Stomach (tissue), 4 donors: ENCODE measurements at regions not wholly inside any gene's neighbourhood (a gene's known extent, or its start where the extent isn't known, plus 50 kb on each side); places are given as distances from the start of the nearest gene placed in this dataset.

Experiments used
- POLR2A ChIP-seq, 4 donors: fragments of 450-650 bp; IDR thresholded peaks; one replicate each; pipeline ENCODE4 v1.6.1; 2016; ENCODE audit warnings: antibody characterized with exemption in 4 of 4, control low read depth in 2 of 4, mild to moderate bottlenecking in 1 of 4, moderate library complexity in 1 of 4
- POLR2AphosphoS5 ChIP-seq, 3 donors: sonication (generic); formaldehyde crosslinking; IDR thresholded peaks; one replicate each; pipeline ENCODE4 v1.6.1; 2016; ENCODE audit warnings: antibody characterized with exemption in 3 of 3
- TF ChIP-seq, protein P1 (sequence below), 7 experiments: fragments of 450-650 bp in 4 of 7; fragments of 200-600 bp in 3 of 7; sonication (generic) in 3 of 7; IDR thresholded peaks; one replicate each; pipeline ENCODE4 v1.5.1; 2016 to 2019; ENCODE audit warnings: antibody characterized with exemption in 7 of 7, control low read depth in 2 of 7, mild to moderate bottlenecking in 1 of 7

GRCh38 chr20:9926476-9926875, 87.6 kb upstream of the PAK5 start:
- TF ChIP-seq, protein P1, sequence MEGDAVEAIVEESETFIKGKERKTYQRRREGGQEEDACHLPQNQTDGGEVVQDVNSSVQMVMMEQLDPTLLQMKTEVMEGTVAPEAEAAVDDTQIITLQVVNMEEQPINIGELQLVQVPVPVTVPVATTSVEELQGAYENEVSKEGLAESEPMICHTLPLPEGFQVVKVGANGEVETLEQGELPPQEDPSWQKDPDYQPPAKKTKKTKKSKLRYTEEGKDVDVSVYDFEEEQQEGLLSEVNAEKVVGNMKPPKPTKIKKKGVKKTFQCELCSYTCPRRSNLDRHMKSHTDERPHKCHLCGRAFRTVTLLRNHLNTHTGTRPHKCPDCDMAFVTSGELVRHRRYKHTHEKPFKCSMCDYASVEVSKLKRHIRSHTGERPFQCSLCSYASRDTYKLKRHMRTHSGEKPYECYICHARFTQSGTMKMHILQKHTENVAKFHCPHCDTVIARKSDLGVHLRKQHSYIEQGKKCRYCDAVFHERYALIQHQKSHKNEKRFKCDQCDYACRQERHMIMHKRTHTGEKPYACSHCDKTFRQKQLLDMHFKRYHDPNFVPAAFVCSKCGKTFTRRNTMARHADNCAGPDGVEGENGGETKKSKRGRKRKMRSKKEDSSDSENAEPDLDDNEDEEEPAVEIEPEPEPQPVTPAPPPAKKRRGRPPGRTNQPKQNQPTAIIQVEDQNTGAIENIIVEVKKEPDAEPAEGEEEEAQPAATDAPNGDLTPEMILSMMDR (IDR thresholded peaks at IDR 0.05) = no peak
- TF ChIP-seq POLR2AphosphoS5 (IDR thresholded peaks at IDR 0.05) (no peak), POLR2A (IDR thresholded peaks at IDR 0.05) (no peak)
